ENCODE measurements at regions not wholly inside any gene's neighbourhood (a gene's known extent, or its start where the extent isn't known, plus 50 kb on each side); places are given as distances from the start of the nearest gene placed in this dataset.
"Not testable (repeated sequence)": the region's sequence is repeated elsewhere in the genome, so short reads cannot be mapped to it uniquely, and the experiment has no call there.

GRCh38 chr4:187613089-187613839 is 382.3 kb upstream of the ZFP42 start:
- no peak for DNase-seq

- no peak for DNase-seq
These were observed 379.6 kb upstream of the ZFP42 start for GRCh38 chr4:187615972-187616371.

GRCh38 chr4:187617113-187617512 is 378.5 kb upstream of the ZFP42 start:
- DNase-seq: no peak

- no peak for DNase-seq
These were observed 376.8 kb upstream of the ZFP42 start for GRCh38 chr4:187618701-187619281.

- DNase-seq: no peak
These were observed 376.3 kb upstream of the ZFP42 start for GRCh38 chr4:187619319-187619718.

- DNase-seq: no peak
These were observed 363.1 kb upstream of the ZFP42 start for GRCh38 chr4:187632260-187632995.

GRCh38 chr4:187633245-187633644 is 362.3 kb upstream of the ZFP42 start:
- DNase-seq: no peak

- no peak for DNase-seq
These were observed 338.6 kb upstream of the ZFP42 start for GRCh38 chr4:187656959-187657358.

- DNase-seq: no peak
These were observed 332.5 kb upstream of the ZFP42 start for GRCh38 chr4:187663076-187663475.

GRCh38 chr4:187664011-187664410 is 331.6 kb upstream of the ZFP42 start:
- no peak for DNase-seq

GRCh38 chr4:187665086-187665485 is 330.5 kb upstream of the ZFP42 start:
- no peak for DNase-seq

- DNase-seq: no peak
These were observed 329.5 kb upstream of the ZFP42 start for GRCh38 chr4:187666034-187666433.

GRCh38 chr4:187666697-187667494 is 328.7 kb upstream of the ZFP42 start:
- DNase-seq: no peak

GRCh38 chr4:187668526-187669082 is 327.0 kb upstream of the ZFP42 start:
- no peak for DNase-seq

- DNase-seq: not testable (repeated sequence)
These were observed 324.1 kb upstream of the ZFP42 start for GRCh38 chr4:187671521-187671920.

GRCh38 chr4:187671958-187672357 is 323.6 kb upstream of the ZFP42 start:
- DNase-seq: not testable (repeated sequence)

GRCh38 chr4:187672526-187672925 is 323.0 kb upstream of the ZFP42 start:
- not testable (repeated sequence) for DNase-seq

GRCh38 chr4:187679450-187679849 is 316.1 kb upstream of the ZFP42 start:
- DNase-seq: no peak

- no peak for DNase-seq
These were observed 310.3 kb upstream of the ZFP42 start for GRCh38 chr4:187685247-187685646.

- DNase-seq: no peak
These were observed 307.9 kb upstream of the ZFP42 start for GRCh38 chr4:187687697-187688096.

- DNase-seq: no peak
These were observed 302.9 kb upstream of the ZFP42 start for GRCh38 chr4:187692626-187693025.

- not testable (repeated sequence) for DNase-seq
These were observed 300.0 kb upstream of the ZFP42 start for GRCh38 chr4:187695531-187695930.

GRCh38 chr4:187711586-187711985 is 284.0 kb upstream of the ZFP42 start:
- DNase-seq: no peak
